Right lobe of liver (tissue), 6 donors: ENCODE measurements at regions not wholly inside any gene's neighbourhood (a gene's known extent, or its start where the extent isn't known, plus 50 kb on each side); places are given as distances from the start of the nearest gene placed in this dataset.

Experiments used
- ATAC-seq, 4 donors: fragments of 200-7000 bp; cut with Tn5 transposase; one replicate each; pipeline ENCODE4 v1.9.1; 2020; ENCODE audit warnings: mild to moderate bottlenecking in 4 of 4, moderate library complexity in 4 of 4
- DNase-seq, 3 donors: peaks; one replicate each; pipeline ENCODE4 v3.0.0-alpha.2; 2020
- H3K27ac ChIP-seq, 3 donors: fragments of 200-600 bp; one replicate each; pipeline ENCODE4 v1.8.0; 2022
- H3K27me3 ChIP-seq, 2 donors: fragments of 200-600 bp; one replicate each; pipeline ENCODE4 v1.8.0; 2022
- H3K36me3 ChIP-seq, 4 donors: fragments of 200-600 bp; sonication (generic) in 1 of 4; one replicate each; pipeline versions ENCODE4 v1.5.1 to v1.8.0; 2017 to 2022; ENCODE audit warnings: control low read depth in 1 of 4
- H3K4me1 ChIP-seq, 4 donors: fragments of 200-600 bp; sonication (generic) in 1 of 4; one replicate each; pipeline versions ENCODE4 v1.5.1 to v1.8.0; 2017 to 2022; ENCODE audit warnings: control low read depth in 1 of 4
- H3K4me3 ChIP-seq, 3 donors: fragments of 200-600 bp; one replicate each; pipeline ENCODE4 v1.8.0; 2022
- H3K9me3 ChIP-seq, 4 donors: fragments of 200-600 bp; sonication (generic) in 1 of 4; one replicate each; pipeline versions ENCODE4 v1.5.1 to v1.8.0; 2017 to 2022; ENCODE audit warnings: control low read depth in 1 of 4
- CTCF ChIP-seq, 4 donors: fragments of 200-600 bp in 3 of 4; fragments of 450-650 bp in 1 of 4; IDR thresholded peaks; one replicate each; pipeline versions ENCODE4 v1.5.1 to v1.8.0; 2016 to 2022; ENCODE audit warnings: antibody characterized with exemption in 4 of 4, mild to moderate bottlenecking in 2 of 4
- POLR2A ChIP-seq: fragments of 450-650 bp; IDR thresholded peaks from one replicate; pipeline ENCODE4 v1.6.1; 2017; ENCODE audit warnings: antibody characterized with exemption, mild to moderate bottlenecking
- WGBS: methylation state at CpG from one replicate; pipeline ENCODE4 v1.1.6; 2018; ENCODE audit warnings: low coverage, low lambda C conversion rate; ENCODE audit not compliant: insufficient coverage; ENCODE audit errors: missing lambda C conversion rate; 5-methylcytosine and 5-hydroxymethylcytosine counted together
- intact Hi-C, 2 donors: fragments of 100-400 bp; cut with DNase I; formaldehyde crosslinking; loops; one replicate each; pipeline versions ENCODE4 v1.11.2 to v1.14.1; 2022
- donor health status: DM: no; HTN: yes; CAD: no.
- donor health status: DM: no; HTN: no; CAD: no.
- donor health status: DM: no; HTN: no; CAD: no.
- donor health status: DM: no; HTN: yes; CAD: no.
- donor health status: DM: no; HTN: yes; CAD: no.

- no peak for DNase-seq
- H3K27me3 ChIP-seq, result no peaks in the 10 kb centered on the region
- no peak for ATAC-seq
- H3K27ac ChIP-seq, result no peak overlapping the region
- TF ChIP-seq CTCF (IDR thresholded peaks at IDR 0.05), result no peak
- no peak for TF ChIP-seq POLR2A
- WGBS, result 39% methylated on average over 3 of the region's 5 CpGs
- H3K9me3 ChIP-seq, result no peaks in the 10 kb centered on the region
- H3K4me1 ChIP-seq, result no peaks in the 10 kb centered on the region
- H3K4me3 ChIP-seq, result no peak overlapping the region
- intact Hi-C loops, result no loop called here
- H3K36me3 ChIP-seq, result no peaks in the 10 kb centered on the region
Measured at GRCh38 chr17:45708707-45709290, 75.3 kb upstream of the CRHR1 start.

GRCh38 chr17:45709728-45710288 lies 74.3 kb upstream of the CRHR1 start:
- Histone ChIP-seq H3K9me3 (no peaks in the 10 kb centered on the region), H3K27ac (no peak overlapping the region), H3K27me3 (no peaks in the 10 kb centered on the region), H3K4me1 (no peaks in the 10 kb centered on the region), H3K36me3 (no peaks in the 10 kb centered on the region), H3K4me3 (no peak overlapping the region)
- DNase-seq (no peak), ATAC-seq (no peak)
- TF ChIP-seq POLR2A (no peak), CTCF (IDR thresholded peaks at IDR 0.05) (no peak)
- intact Hi-C loops, result no loop called here
- WGBS, result 79% methylated on average over 3 of the region's 6 CpGs

- H3K4me1 ChIP-seq, result no peaks in the 10 kb centered on the region
- H3K36me3 ChIP-seq, result no peaks in the 10 kb centered on the region
- ATAC-seq (no peak), DNase-seq (no peak)
- intact Hi-C loops, result no loop called here
- no peak overlapping the region for H3K27ac ChIP-seq
- WGBS, result 79% methylated on average over 2 of the region's 3 CpGs
- H3K9me3 ChIP-seq, result no peaks in the 10 kb centered on the region
- H3K27me3 ChIP-seq, result no peaks in the 10 kb centered on the region
- TF ChIP-seq CTCF (IDR thresholded peaks at IDR 0.05) (no peak), POLR2A (no peak)
- H3K4me3 ChIP-seq, result no peak overlapping the region
Measured at GRCh38 chr17:45715787-45716186, 68.3 kb upstream of the CRHR1 start.

GRCh38 chr17:45718791-45719190 lies 65.3 kb upstream of the CRHR1 start:
- DNase-seq, result no peak
- no peaks in the 10 kb centered on the region for H3K36me3 ChIP-seq
- ATAC-seq, result no peak
- no peaks in the 10 kb centered on the region for H3K9me3 ChIP-seq
- H3K27me3 ChIP-seq, result no peaks in the 10 kb centered on the region
- H3K4me1 ChIP-seq, result no peaks in the 10 kb centered on the region
- TF ChIP-seq POLR2A, result no peak
- TF ChIP-seq CTCF (IDR thresholded peaks at IDR 0.05), result no peak
- WGBS, result 58% methylated on average over 5 of the region's 5 CpGs
- intact Hi-C loops, result no loop called here
- no peak overlapping the region for H3K4me3 ChIP-seq
- no peak overlapping the region for H3K27ac ChIP-seq
